HG03565 (cell line): ENCODE measurements at regions not wholly inside any gene's neighbourhood (a gene's known extent, or its start where the extent isn't known, plus 50 kb on each side); places are given as distances from the start of the nearest gene placed in this dataset.
"Not testable (repeated sequence)": the region's sequence is repeated elsewhere in the genome, so short reads cannot be mapped to it uniquely, and the experiment has no call there.

Source experiments
- ATAC-seq: cut with Tn5 transposase; IDR thresholded peaks from one replicate; pipeline ENCODE4 v1.9.1; 2021; ENCODE audit warnings: mild to moderate bottlenecking, moderate library complexity; ENCODE audit not compliant: unreplicated experiment

DNA sequence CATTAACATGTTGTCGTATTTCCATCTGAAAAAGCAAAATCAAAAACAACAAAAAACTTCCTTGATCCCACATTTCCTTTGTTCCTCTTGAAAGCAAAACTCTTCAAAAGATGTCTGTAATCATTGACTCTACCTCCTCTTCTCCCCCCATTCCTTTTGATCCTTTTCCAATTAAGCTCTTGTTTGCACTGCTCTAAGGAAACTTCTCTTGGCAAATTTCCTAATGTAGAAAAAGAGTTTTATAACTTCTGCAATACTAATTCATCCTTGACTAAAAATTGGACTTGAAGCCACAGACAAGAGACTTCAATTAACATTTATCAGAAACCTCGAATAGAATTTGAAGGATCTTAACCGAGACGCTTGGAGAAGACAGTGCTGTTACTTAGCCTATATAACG is 317.1 kb upstream of the SEMA3C start:
- ATAC-seq = no peak

DNA sequence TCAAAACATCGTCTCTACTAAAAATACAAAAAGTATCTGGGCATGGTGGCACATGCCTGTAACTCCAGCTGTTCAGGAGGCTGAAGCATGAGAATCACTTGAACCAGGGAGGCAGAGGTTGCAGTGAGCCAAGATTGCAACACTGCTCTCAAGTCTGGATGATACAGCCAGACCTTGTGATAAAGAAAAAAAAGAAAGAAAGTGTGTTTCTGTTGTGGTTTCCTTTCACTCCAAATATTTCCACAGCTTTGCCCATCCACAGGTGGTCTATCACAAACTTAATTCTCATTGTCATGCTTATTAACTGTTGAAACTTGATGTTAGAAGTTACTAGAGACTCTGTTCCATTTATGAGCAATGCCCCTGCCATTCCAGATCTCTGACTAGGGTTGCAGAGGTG is 316.0 kb upstream of the SEMA3C start:
- ATAC-seq = no peak

DNA sequence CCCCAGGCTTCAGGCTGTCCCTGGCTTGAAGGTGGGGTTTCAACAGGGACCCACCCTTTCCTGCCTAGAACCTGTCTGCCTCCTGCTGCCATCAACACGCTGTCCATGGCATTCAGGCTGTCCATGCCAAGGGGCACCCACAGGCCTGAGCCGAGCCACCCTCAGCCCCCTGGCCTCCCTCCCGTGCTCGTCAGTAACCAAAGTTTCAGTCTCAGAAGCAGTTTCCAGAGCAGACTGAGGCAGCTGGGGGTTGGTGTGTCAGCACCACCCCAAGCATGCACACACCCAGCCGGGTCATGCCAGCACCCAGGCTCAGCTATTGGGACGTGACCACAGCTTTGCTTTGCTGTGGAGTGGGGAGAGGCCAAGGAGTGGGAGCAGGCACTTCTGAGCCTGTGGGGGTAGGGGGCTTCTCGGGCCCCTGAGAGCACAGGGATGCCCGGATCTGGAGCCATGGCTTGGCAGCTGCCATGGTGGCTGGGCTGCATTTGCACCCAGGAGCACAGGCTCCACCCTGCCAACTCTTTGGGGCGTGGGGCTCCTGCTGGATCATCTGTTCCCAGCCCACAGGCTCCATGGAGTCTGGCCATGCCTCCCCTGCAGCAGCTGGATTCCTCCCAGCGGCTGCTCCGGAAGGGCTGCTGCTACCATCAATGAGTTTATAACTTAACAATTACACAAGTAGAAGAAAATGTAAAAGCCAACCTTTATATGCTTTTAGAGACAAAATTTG is 314.5 kb upstream of the SEMA3C start:
- no peak for ATAC-seq

DNA sequence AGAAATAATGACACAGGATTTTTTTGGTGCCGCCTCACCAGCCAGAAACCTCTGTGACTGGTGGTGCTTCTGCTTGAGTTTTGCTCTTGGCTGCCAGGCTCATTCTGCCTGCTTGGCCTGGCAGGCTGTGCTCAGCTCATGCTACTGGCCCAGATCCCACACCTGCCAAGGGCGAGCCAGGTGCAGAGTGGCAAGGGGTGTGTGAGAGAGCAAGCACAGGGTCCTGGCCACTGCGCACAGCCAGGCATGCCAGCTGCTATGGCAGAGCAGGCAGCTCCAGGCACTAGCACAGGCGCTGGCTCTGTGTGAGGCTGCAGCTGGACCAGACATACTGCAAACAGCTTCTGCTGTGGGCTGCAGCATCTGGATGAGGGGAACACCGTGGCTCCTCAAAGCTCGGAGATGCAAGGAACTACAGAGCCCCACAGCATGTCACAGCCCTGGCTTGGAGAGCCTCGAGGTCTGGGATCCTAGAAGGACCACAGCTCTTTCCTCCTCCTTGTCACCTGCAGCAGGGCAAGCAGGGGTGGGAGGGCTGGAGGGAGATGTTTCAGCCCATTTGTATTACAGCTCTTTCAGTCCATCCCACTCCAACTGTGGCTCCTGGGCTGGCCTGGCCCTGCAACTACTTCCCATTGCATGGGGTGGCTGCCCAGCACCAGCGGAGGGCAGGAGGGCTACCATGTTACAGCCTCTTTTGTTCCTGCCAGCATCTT is 313.4 kb upstream of the SEMA3C start:
- ATAC-seq = no peak

DNA sequence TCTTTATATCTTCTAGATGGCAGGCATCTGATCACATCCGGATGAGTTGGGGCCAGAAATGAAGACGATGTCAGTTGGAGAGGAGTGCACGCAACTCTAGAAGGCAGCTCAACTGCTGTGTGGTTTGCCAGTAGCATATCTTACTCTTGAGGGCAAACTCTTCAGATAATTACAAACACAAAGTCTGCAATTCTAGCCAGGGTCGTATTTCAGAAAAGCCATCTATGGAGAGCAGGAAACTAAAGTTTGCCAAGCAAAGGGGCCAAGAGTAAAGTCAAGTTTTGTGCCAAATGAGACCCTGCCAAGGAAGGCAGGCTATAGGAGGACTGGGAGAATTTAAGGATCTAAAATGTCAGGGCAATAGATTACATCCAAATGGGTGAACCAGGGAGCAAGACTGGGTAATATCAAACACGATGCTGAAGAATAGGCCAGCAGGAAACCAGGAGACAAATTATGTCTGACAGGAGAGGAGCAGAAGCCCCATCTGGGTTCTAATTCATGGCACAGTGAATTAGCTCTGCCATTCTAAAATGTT is 312.5 kb upstream of the SEMA3C start:
- ATAC-seq = no peak

DNA sequence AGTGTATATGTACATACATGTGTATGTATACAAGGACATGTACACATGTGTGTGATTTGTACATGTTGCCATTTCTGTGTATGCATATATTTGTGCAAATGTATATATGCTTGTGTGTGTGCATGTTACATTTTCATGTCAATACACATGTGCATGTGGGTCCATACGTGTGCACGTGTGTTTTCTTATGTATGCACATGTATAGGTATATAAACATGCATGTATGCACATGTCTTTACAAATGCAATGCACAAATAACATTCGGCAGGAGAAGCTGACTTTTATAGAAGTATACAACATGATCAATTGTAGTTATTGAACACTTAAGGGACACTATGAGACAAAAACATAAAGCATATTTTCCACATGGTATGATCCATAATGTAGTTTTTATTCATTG is 307.4 kb upstream of the SEMA3C start:
- ATAC-seq = no peak

DNA sequence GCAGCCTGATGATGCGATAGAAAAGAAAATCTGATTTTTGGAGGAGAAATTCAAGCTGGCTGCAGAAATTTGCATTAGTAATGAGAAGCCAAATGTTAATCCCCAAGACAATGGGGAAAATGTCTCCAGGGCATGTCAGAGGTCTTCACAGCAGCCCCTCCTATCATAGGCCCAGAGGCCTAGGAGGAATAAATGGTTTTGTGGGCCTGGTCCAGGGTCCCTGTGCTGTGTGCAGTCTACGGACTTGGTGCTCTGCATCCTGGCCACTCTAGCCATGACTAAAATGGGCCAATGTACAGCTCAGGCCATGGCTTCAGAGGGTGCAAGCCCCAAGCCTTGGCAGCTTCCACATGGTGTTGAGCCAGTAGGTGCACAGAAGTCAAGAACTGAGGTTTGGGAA is 303.8 kb upstream of the SEMA3C start:
- not testable (repeated sequence) for ATAC-seq

DNA sequence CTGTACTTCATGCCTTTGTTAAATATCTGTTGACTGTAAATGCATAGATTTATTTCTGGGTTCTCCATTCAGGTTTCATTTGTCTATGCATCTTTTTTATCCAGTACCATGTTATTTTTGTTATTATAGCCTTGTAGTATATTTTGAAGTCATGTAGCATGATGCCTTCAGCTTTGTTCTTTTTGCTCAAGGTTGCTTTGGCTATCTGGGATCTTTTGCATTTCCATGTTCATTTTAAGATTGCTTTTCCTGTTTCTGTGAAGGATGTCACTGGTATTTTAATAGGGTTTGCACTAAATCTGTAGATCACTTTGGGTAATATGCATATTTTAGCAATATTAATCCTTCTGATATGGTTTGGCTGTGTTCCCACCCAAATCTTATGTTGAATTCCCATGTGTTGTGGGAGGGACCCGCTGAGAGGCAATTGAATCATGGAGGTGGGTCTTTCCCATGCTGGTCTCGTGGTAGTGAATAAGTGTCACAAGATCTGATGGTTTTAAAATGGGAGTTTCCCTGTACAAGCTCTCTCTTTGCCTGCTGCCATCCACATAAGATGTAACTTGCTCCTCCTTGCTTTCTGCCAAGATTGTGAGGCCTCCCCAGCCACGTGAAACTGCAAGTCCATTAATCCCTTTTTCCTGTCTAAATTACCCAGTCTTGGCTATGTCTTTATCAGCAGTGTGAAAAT is 302.8 kb upstream of the SEMA3C start:
- ATAC-seq = no peak

DNA sequence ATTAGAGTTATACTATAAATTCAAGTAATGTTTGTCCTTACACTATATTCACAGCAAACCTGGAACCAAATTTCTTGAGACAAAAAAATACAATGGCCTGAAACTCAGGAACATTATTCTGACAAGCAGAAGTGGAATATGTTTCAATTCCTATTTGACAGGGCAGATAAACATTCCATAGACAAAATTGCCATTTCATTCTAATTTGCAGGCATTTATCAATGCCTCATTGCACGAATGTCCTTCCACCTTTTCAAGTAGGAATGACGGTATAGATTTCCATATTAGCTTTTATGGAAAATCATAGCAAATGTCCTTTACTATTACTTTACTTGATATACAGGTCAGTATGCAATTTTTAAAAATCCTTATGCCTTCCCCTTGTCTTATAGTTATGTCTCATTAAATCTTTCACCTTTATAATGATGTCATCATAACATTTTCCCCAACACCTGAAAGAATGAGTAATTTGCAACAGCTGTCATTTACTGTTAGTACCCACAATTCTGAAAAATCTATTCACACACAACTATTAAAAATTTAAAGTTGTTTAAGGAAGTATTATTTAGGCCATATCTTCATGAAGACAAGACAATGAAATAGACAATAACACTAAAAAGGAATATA is 299.7 kb upstream of the SEMA3C start:
- no peak for ATAC-seq

DNA sequence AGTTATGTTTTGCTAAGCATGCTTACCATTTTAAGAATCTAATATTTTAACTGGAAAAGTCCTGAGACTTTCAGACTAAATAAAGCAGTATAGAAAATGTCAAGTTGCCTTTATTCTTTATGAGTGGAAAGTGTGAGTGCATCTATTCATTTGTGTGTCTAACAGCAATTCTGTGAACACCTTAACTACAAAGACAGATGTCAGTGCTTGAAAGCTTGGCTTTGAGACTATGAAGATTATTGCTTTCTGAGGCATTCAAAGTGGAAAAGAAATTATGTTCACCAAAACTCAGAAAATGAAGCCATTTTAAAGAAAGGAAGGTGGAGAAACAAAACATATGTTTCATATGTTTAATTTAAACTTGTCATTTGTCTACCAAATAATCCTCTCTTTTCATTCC is 294.5 kb upstream of the SEMA3C start:
- ATAC-seq = no peak

DNA sequence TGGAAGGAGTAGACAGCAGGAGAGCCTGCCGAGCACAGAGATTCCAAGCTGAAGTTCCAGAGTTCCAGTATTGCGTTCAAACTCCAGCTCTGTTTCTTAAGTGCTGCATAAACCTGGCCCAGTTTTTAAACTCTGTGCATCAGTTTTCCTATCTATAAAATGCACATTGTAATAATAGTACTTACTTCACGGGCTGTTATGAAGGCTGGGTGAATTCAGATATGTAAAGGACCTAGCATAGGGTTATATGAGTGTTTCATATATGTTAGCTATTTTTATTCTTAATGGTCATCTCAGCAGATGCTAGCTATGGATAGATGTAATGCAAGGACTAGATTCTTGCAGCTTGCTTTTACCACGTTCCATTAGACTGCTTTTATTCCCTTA is 293.1 kb upstream of the SEMA3C start:
- ATAC-seq = no peak

DNA sequence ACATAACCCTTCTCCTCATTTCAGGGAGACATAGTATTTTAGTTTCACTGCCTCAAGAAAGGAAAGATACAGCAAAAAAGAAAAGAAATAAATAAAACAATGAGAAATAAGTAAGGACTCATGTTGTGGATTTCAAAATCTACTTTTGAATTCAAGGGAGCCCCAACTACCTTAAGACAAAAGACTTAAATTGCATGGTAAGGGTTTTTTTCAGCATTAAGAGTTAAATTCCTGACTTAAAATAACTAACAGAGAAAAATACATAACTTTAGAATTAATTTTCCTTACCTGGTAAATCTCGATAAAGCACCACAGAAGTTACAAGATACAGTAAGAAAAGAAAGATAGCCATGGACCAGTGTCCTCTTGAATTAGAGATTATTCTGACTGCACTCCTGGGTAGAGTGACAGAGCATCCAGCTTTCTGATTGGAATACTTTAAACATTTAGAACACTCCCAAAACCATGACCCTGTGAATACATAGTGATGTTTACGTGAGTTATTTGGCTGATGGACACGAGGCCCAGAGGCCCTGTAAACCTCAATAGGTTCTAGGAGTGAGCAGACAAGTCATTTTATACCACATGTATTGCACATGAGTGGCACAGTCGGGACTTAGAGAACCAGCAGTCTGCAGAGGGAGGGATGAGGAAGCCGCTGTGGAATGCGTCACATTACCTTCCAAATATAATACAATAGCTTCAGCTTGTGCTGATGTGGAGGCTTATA is 292.5 kb upstream of the SEMA3C start:
- ATAC-seq = no peak

DNA sequence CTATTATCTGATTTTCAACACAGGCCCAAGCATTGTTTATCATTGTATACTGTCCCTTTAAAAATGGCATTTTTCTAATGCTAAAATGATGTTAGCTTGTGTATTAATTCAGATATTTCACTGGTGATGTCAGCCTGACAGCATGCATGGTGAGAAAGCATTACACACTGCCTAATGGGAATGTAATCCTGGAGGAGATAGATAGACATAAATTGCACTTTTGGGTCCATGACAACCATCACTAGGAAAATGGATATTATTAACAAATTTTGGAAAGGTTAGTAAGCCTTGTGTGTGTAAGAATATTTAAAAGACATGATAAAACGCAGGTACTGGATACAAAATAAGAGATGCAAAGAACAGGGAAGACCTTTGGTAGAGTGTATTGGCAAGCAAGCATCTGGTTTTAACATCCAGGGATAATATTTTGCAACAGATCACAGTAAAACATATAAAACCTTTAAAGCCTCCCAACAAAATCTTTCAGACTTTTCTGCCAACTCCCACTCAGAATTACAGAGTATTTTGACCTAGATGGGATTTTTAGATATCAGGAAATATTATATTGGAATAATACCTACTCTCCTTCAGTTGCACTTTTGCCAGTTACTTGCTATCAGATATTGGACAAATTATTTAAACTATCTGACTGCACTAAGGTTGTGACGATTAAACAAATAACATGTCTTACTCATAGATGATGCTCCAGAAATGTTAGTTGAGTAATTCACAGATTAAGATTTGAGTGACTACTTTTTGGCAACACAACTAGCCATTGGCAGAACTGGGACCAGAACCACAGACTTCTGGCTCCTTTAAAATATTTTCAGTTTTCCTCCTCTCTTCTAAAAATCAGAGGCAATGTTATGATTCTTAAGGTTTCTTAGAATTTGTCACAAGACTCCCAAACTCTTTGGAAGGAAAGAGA is 291.6 kb upstream of the SEMA3C start:
- no peak for ATAC-seq

DNA sequence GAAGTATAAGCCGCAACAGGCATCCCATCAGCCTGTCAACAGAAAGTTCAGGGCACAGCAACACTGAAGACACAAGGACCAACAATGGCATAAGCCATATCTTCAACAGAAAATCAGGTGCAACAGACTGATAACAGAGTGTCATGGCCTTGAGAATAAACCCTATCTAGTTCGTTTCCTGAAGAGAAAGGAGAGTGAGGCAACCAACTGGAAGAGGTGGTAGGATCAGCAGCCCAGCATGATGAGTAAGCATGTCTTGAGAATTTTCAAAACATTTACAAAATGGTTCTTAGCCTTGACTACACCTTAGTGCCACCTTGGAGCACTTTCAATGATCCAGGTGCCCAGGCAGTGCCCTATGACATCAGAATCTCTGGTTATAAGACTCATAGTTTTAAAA is 290.2 kb upstream of the SEMA3C start:
- no peak for ATAC-seq

DNA sequence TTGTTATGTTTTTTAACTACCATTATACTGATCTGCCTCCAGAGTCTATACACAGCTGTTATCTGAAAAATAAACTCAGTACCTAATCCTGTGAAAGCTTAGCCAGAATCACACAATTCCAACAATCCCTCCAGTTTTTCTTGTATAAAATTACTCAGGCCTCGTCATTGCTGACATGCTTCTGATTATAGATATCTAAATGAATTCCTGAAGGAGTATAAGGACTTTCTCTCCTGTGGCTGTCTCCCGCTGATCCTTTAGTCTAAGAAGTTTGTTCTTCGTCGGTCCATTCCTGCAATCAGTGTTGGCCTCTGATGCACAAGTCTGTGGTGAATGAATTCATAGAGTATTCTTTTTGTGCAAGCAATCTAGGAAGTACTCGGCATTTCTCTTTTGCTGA is 288.9 kb upstream of the SEMA3C start:
- ATAC-seq = no peak

DNA sequence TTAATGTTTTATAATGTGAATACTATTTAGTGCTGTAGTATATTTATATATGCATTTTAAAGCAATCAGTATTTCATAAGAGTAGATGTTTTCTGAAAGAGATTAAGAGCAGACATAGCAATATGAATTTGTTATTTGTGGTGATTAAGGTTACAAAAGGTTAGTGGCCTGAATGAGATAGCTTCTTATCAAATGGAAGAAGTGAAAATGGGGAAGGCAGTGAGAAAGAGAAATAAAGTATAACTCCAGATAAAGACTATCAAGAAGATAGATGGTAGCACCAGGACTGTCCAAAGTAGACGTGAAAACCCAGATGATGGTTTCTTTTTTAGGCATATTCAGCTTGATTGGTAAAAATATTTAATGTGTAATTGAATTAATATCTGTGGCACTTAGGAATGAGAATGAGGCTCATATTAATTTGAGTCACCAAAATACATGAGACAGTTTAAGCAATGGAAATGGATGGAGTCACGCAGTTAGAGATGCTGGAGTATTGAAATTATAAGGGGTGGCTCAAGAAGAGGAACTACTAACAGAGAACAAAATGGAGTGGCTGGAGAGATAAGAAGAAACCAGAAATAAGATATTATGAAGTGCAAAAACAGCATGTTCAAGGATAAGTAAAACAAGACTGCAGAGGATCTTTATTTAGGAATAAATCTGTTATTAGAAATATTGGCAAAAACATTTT is 288.0 kb upstream of the SEMA3C start:
- ATAC-seq = no peak

DNA sequence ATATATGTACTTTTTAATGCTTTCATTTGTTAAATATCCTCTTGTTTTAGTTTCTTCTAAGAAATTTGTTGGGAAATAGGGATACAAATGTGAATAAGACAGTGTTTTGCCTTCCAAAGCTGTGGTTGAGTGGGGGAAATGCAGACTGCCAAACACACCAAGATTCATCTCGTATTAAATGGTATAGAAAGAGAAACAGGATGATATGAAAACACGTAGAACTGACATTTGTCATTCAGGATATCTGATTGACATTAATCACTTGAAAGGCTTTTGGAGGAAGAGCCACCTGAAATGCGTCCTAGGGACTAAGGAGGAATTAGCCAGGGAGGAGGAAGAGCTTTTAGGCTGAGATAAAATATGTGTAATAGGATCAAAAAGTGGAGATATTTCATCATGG is 287.4 kb upstream of the SEMA3C start:
- ATAC-seq = no peak

DNA sequence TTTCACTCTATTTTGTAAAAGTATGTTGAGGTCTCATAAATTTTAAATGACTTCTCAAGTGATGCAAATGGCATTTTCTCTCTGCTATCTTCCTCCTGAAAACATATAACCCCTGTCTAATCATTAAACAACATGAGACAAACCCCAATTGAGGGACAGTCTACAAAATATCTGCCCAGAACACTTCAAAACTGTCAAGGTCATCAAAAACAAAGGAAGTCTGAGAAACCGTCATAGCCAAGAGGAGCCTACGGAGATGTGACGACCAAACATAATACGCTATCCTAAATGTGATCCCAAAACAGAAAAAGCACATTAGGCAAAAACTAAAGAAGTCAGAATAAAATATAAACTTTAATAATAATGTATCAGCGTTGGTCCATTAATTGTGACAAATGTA is 282.3 kb upstream of the SEMA3C start:
- ATAC-seq = no peak

DNA sequence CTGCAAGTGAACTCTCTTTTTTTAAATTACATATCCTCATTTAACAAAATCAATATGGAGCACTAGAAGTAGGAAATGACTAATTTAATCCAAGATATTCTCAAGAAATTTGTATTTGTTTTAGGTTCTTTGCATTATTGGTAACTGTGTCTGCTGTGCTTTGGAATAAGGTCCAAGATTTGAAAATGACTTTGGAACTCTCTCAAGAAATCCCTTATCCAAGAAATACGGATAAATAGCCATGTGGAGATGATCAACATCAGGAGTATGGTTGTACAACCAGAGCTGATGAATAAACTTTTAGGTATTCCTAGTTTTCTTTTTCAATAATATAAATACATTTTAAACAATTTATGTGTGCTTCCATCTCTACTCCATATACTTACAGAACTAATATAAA is 279.9 kb upstream of the SEMA3C start:
- no peak for ATAC-seq
